ENCODE measurements at regions not wholly inside any gene's neighbourhood (a gene's known extent, or its start where the extent isn't known, plus 50 kb on each side); places are given as distances from the start of the nearest gene placed in this dataset.

GRCh38 chr2:221135699-221136098 lies 436.4 kb downstream of the EPHA4 start:
- TF ChIP-seq, protein P1, sequence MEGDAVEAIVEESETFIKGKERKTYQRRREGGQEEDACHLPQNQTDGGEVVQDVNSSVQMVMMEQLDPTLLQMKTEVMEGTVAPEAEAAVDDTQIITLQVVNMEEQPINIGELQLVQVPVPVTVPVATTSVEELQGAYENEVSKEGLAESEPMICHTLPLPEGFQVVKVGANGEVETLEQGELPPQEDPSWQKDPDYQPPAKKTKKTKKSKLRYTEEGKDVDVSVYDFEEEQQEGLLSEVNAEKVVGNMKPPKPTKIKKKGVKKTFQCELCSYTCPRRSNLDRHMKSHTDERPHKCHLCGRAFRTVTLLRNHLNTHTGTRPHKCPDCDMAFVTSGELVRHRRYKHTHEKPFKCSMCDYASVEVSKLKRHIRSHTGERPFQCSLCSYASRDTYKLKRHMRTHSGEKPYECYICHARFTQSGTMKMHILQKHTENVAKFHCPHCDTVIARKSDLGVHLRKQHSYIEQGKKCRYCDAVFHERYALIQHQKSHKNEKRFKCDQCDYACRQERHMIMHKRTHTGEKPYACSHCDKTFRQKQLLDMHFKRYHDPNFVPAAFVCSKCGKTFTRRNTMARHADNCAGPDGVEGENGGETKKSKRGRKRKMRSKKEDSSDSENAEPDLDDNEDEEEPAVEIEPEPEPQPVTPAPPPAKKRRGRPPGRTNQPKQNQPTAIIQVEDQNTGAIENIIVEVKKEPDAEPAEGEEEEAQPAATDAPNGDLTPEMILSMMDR (conservative IDR thresholded peaks at IDR 0.05): no peak
- Histone ChIP-seq H4K8ac (replicated peaks; ENCODE audit: insufficient read length, low read depth, low read length) (no peak overlapping the region), H3K4ac (ENCODE audit: low read depth, low read length) (no peak overlapping the region), H3K9ac (ENCODE audit: extremely low read depth, insufficient read length, low read length) (no peak overlapping the region), H3K4me2 (ENCODE audit: insufficient read depth, insufficient read length, low read length) (no peak overlapping the region), H3K4me1 (ENCODE audit: insufficient read depth, low read length) (no peaks in the 10 kb centered on the region), H3K56ac (ENCODE audit: insufficient read length, low read depth, low read length) (no peak overlapping the region), H3K9me3 (ENCODE audit: control insufficient read depth, low read depth, low read length) (no peaks in the 10 kb centered on the region), H2AFZ (ENCODE audit: low read length) (no peak overlapping the region), H3T11ph (ENCODE audit: low read length) (no peak overlapping the region), H3K79me1 (ENCODE audit: insufficient read depth, low read depth, low read length, poor library complexity, severe bottlenecking) (no peaks in the 10 kb centered on the region), H2BK12ac (ENCODE audit: insufficient read length, low read depth, low read length) (no peak overlapping the region), H3K23ac (ENCODE audit: insufficient read length, low read depth, low read length) (no peak overlapping the region), H2BK20ac (ENCODE audit: low read depth, low read length, poor library complexity, severe bottlenecking) (no peak overlapping the region), H3K23me2 (ENCODE audit: insufficient read length, low read depth, low read length, poor library complexity, severe bottlenecking) (no peaks in the 10 kb centered on the region), H3K27ac (ENCODE audit: insufficient read length, low read depth, low read length) (no peak overlapping the region), H3K79me2 (ENCODE audit: insufficient read depth, low read length) (no peaks in the 10 kb centered on the region), H3K14ac (ENCODE audit: insufficient read depth, low read length) (no peak overlapping the region), H4K91ac (ENCODE audit: insufficient read length, low read depth, low read length) (no peak overlapping the region), H3K27me3 (ENCODE audit: insufficient read depth, low read length) (no peaks in the 10 kb centered on the region), H3K18ac (ENCODE audit: insufficient read length, low read depth, low read length) (no peak overlapping the region), H2BK15ac (ENCODE audit: low read depth, low read length) (no peak overlapping the region), H2BK5ac (ENCODE audit: insufficient read length, low read length) (no peak overlapping the region), H4K5ac (ENCODE audit: insufficient read length, low read depth, low read length) (no peak overlapping the region), H2AK5ac (ENCODE audit: insufficient read length, low read length) (no peak overlapping the region), H2BK120ac (ENCODE audit: low read depth, low read length, poor library complexity, severe bottlenecking) (no peak overlapping the region), H4K20me1 (ENCODE audit: control insufficient read depth, insufficient read depth, insufficient read length) (no peaks in the 10 kb centered on the region)
- no CpG with 5 or more reads among the region's 1 CpG for WGBS (ENCODE audit: extremely low coverage, insufficient read length, low lambda C conversion rate)
- Mint-ChIP-seq H3K27ac (no peak overlapping the region), H3K4me3 (no peak overlapping the region), H3K27me3 (ENCODE audit: low read depth) (no peaks in the 10 kb centered on the region), H3K36me3 (ENCODE audit: insufficient read depth in 1 of 3, low read depth in 3 of 3) (no peaks in the 10 kb centered on the region), H3K9me3 (no peaks in the 10 kb centered on the region), H3K4me1 (no peaks in the 10 kb centered on the region)
- DNase-seq: no peak
